ENCODE measurements at regions not wholly inside any gene's neighbourhood (a gene's known extent, or its start where the extent isn't known, plus 50 kb on each side); places are given as distances from the start of the nearest gene placed in this dataset.

DNA sequence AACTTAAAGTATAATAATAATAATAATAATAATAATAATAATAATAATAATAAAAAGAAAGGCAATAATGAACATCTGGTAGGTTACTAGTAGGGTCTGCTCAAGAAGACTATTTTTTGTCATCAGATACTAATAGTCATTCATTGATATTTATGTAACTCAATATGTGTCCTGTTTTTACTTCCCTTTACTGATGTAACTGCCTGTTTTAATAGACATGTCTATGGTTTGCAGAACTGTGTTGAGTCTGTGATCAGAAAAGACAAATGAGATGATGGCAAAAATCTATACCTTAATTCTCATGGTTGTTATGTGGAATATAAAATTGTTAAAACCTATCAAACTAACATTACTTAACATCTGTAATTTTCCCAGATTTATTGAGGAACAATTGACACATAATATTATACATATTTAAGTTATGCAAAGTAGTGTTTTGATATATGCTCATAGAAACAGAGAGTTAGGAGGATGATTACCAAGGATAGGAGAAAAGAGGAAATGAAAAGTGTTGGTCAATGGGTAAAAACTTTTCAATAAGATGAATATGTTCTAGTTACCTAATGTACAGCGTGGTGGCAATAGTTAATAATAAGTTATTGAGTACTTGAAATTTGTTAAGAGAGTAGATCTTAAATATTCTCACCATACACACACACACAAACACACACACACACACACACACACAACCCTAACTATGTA, 699.4 kb downstream of the ZPLD1 start:
- no peak overlapping the region for H4K5ac ChIP-seq (ENCODE audit: insufficient read length, low read depth, low read length)
- H2AFZ ChIP-seq (ENCODE audit: low read length) = no peak overlapping the region
- no peak for DNase-seq
- H3K23ac ChIP-seq (ENCODE audit: insufficient read length, low read depth, low read length) = no peak overlapping the region
- H2AK5ac ChIP-seq (ENCODE audit: insufficient read length, low read length) = no peak overlapping the region
- H3K27ac ChIP-seq (ENCODE audit: insufficient read length, low read depth, low read length) = no peak overlapping the region
- H3T11ph ChIP-seq (ENCODE audit: low read length) = no peak overlapping the region
- WGBS (ENCODE audit: extremely low coverage, insufficient read length, low lambda C conversion rate) = no CpG with 5 or more reads among the region's 1 CpG
- H4K20me1 ChIP-seq (ENCODE audit: control insufficient read depth, insufficient read depth, insufficient read length) = no peaks in the 10 kb centered on the region
- no peaks in the 10 kb centered on the region for H3K27me3 ChIP-seq (ENCODE audit: insufficient read depth, low read length)
- H3K4ac ChIP-seq (ENCODE audit: low read depth, low read length) = no peak overlapping the region
- H4K91ac ChIP-seq (ENCODE audit: insufficient read length, low read depth, low read length) = no peak overlapping the region
- no peak overlapping the region for H2BK5ac ChIP-seq (ENCODE audit: insufficient read length, low read length)
- TF ChIP-seq, protein P1, sequence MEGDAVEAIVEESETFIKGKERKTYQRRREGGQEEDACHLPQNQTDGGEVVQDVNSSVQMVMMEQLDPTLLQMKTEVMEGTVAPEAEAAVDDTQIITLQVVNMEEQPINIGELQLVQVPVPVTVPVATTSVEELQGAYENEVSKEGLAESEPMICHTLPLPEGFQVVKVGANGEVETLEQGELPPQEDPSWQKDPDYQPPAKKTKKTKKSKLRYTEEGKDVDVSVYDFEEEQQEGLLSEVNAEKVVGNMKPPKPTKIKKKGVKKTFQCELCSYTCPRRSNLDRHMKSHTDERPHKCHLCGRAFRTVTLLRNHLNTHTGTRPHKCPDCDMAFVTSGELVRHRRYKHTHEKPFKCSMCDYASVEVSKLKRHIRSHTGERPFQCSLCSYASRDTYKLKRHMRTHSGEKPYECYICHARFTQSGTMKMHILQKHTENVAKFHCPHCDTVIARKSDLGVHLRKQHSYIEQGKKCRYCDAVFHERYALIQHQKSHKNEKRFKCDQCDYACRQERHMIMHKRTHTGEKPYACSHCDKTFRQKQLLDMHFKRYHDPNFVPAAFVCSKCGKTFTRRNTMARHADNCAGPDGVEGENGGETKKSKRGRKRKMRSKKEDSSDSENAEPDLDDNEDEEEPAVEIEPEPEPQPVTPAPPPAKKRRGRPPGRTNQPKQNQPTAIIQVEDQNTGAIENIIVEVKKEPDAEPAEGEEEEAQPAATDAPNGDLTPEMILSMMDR (conservative IDR thresholded peaks at IDR 0.05) = no peak
- H3K27ac Mint-ChIP-seq = no peak overlapping the region
- H3K56ac ChIP-seq (ENCODE audit: insufficient read length, low read depth, low read length) = no peak overlapping the region
- H4K8ac ChIP-seq (replicated peaks; ENCODE audit: insufficient read length, low read depth, low read length) = no peak overlapping the region
- no peaks in the 10 kb centered on the region for H3K27me3 Mint-ChIP-seq (ENCODE audit: low read depth)
- no peak overlapping the region for H2BK12ac ChIP-seq (ENCODE audit: insufficient read length, low read depth, low read length)
- no peak overlapping the region for H3K9ac ChIP-seq (ENCODE audit: extremely low read depth, insufficient read length, low read length)
- H3K14ac ChIP-seq (ENCODE audit: insufficient read depth, low read length) = no peak overlapping the region
- H2BK120ac ChIP-seq (ENCODE audit: low read depth, low read length, poor library complexity, severe bottlenecking) = no peak overlapping the region
- no peaks in the 10 kb centered on the region for H3K23me2 ChIP-seq (ENCODE audit: insufficient read length, low read depth, low read length, poor library complexity, severe bottlenecking)
- no peak overlapping the region for H3K4me3 Mint-ChIP-seq
- no peak overlapping the region for H3K18ac ChIP-seq (ENCODE audit: insufficient read length, low read depth, low read length)
- H3K36me3 Mint-ChIP-seq (ENCODE audit: insufficient read depth in 1 of 3, low read depth in 3 of 3) = no peaks in the 10 kb centered on the region
- no peaks in the 10 kb centered on the region; a peak in 1 of 5 replicates for H3K9me3 Mint-ChIP-seq
- H3K79me1 ChIP-seq (ENCODE audit: insufficient read depth, low read depth, low read length, poor library complexity, severe bottlenecking) = no peaks in the 10 kb centered on the region
- no peak overlapping the region for H2BK15ac ChIP-seq (ENCODE audit: low read depth, low read length)
- H3K9me3 ChIP-seq (ENCODE audit: control insufficient read depth, low read depth, low read length) = no peaks in the 10 kb centered on the region
- H3K4me2 ChIP-seq (ENCODE audit: insufficient read depth, insufficient read length, low read length) = no peak overlapping the region
- H2BK20ac ChIP-seq (ENCODE audit: low read depth, low read length, poor library complexity, severe bottlenecking) = no peak overlapping the region
- H3K4me1 ChIP-seq (ENCODE audit: insufficient read depth, low read length) = no peaks in the 10 kb centered on the region
- peaks cover 5 to 6% of the 10 kb centered on the region in 2 experiments; a peak in 2 of 4 replicates for H3K4me1 Mint-ChIP-seq
- no peaks in the 10 kb centered on the region for H3K79me2 ChIP-seq (ENCODE audit: insufficient read depth, low read length)
